H1 (cell line): ENCODE measurements at regions not wholly inside any gene's neighbourhood (a gene's known extent, or its start where the extent isn't known, plus 50 kb on each side); places are given as distances from the start of the nearest gene placed in this dataset.

Source experiments
- CTCF ChIA-PET: fragments of 300-600 bp; sonication (Branson Sonifier 250); formaldehyde crosslinking; loops from one replicate; lab custom pipeline; 2021; ENCODE audit not compliant: partially characterized antibody; lab: Charles Lee
- POLR2A ChIA-PET: fragments of 300-600 bp; sonication (Branson Sonifier 250); formaldehyde crosslinking; loops from one replicate; lab custom pipeline; 2021; ENCODE audit warnings: inconsistent platforms; ENCODE audit not compliant: partially characterized antibody; lab: Charles Lee
- DNase-seq, 2 experiments: peaks; one replicate each; pipeline versions ENCODE4 v3.0.0 to v3.0.0-alpha.2; 2010 to 2022; ENCODE audit warnings: low spot score in 2 of 2, low read depth in 1 of 2, mixed read lengths in 1 of 2
- FAIRE-seq: peaks from 2 replicates; lab custom pipeline; 2011; peaks lifted over from hg19 to GRCh38; lab: Jason Lieb, UNC
- H2AFZ ChIP-seq: 2 replicates; pipeline ENCODE4 v1.8.1; 2012; ENCODE audit warnings: low read length, inconsistent platforms
- H2AK5ac ChIP-seq: 2 replicates; pipeline ENCODE4 v1.6.1; 2013; ENCODE audit warnings: low read depth, low read length
- H2BK120ac ChIP-seq: replicated peaks from 2 replicates; pipeline ENCODE3; 2013; ENCODE audit warnings: low read depth, low read length, inconsistent platforms
- H2BK12ac ChIP-seq: 2 replicates; pipeline ENCODE4 v1.6.1; 2013; ENCODE audit warnings: low read depth, low read length
- H2BK15ac ChIP-seq: 2 replicates; pipeline ENCODE4 v1.6.1; 2013; ENCODE audit warnings: low read length
- H2BK20ac ChIP-seq: 2 replicates; pipeline ENCODE4 v1.6.1; 2013; ENCODE audit warnings: low read length
- H2BK5ac ChIP-seq: 2 replicates; pipeline ENCODE4 v1.6.1; 2013; ENCODE audit warnings: low read depth, low read length
- H3K14ac ChIP-seq: 2 replicates; pipeline ENCODE4 v1.6.1; 2013; ENCODE audit warnings: inconsistent platforms; ENCODE audit not compliant: insufficient read length
- H3K18ac ChIP-seq: 2 replicates; pipeline ENCODE4 v1.6.1; 2013; ENCODE audit warnings: low read length; ENCODE audit errors: extremely low read depth
- H3K23ac ChIP-seq: 2 replicates; pipeline ENCODE4 v1.6.1; 2013; ENCODE audit warnings: inconsistent platforms; ENCODE audit not compliant: insufficient read length
- H3K23me2 ChIP-seq: 2 replicates; pipeline ENCODE4 v1.6.1; 2013; ENCODE audit warnings: low read depth, low read length
- H3K27ac ChIP-seq: 2 replicates; pipeline ENCODE4 v1.6.1; 2011; ENCODE audit warnings: low read depth, low read length, inconsistent platforms
- H3K27me3 ChIP-seq, 4 experiments: replicated peaks in 1 of 4; 1 replicate in 1 of 4; 2 replicates in 3 of 4; pipeline versions ENCODE4 v1.6.1 to v1.8.1; 2011 to 2013; ENCODE audit warnings: low read length in 3 of 4, mild to moderate bottlenecking in 3 of 4, inconsistent platforms in 2 of 4, mixed read lengths in 2 of 4, moderate library complexity in 1 of 4; ENCODE audit not compliant: control insufficient read depth in 3 of 4, insufficient read depth in 3 of 4; ENCODE audit errors: extremely low read depth in 1 of 4
- H3K36me3 ChIP-seq, 4 experiments: 2 replicates each; pipeline versions ENCODE4 v1.6.1 to v1.8.1; 2011 to 2013; ENCODE audit warnings: mild to moderate bottlenecking in 4 of 4, low read length in 3 of 4, moderate library complexity in 2 of 4, control low read depth in 1 of 4, inconsistent platforms in 1 of 4; ENCODE audit not compliant: insufficient read depth in 4 of 4, control insufficient read depth in 2 of 4
- H3K4ac ChIP-seq: replicated peaks from 2 replicates; pipeline ENCODE3; 2013; ENCODE audit warnings: low read length, low read depth, mixed read lengths, inconsistent platforms; ENCODE audit not compliant: insufficient read length
- H3K4me1 ChIP-seq, 4 experiments: replicated peaks in 1 of 4; 1 replicate in 1 of 4; 2 replicates in 3 of 4; pipeline versions ENCODE4 v1.6.1 to v1.8.1; 2011 to 2013; ENCODE audit warnings: low read length in 3 of 4, inconsistent platforms in 2 of 4, mixed read lengths in 1 of 4; ENCODE audit not compliant: insufficient read depth in 4 of 4, control insufficient read depth in 3 of 4
- H3K4me2 ChIP-seq, 2 experiments: 2 replicates each; pipeline versions ENCODE4 v1.6.1 to v1.8.1; 2011 to 2013; ENCODE audit warnings: low read depth in 2 of 2, low read length in 2 of 2, control low read depth in 1 of 2, inconsistent platforms in 1 of 2, mild to moderate bottlenecking in 1 of 2; ENCODE audit not compliant: insufficient read depth in 1 of 2
- H3K4me3 ChIP-seq, 4 experiments: fragments of 200-600, 300-600 bp in 1 of 4; sonication (generic), shearing (Covaris generic), sonication (Bioruptor Twin) in 1 of 4; 2 replicates each; pipeline versions ENCODE4 v1.5.1 to v1.8.1; 2011 to 2016; ENCODE audit warnings: low read length in 4 of 4, low read depth in 3 of 4, control low read depth in 2 of 4, inconsistent platforms in 2 of 4, mild to moderate bottlenecking in 2 of 4, mixed read lengths in 1 of 4, moderate library complexity in 1 of 4; ENCODE audit not compliant: insufficient read depth in 2 of 4; ENCODE audit errors: extremely low read depth in 1 of 4
- H3K56ac ChIP-seq: replicated peaks from 2 replicates; pipeline ENCODE3; 2013; ENCODE audit warnings: low read depth, mild to moderate bottlenecking, mixed read lengths, low read length, inconsistent platforms; ENCODE audit not compliant: insufficient read length
- H3K79me1 ChIP-seq: 2 replicates; pipeline ENCODE4 v1.6.1; 2013; ENCODE audit warnings: low read depth, low read length, control low read depth
- H3K79me2 ChIP-seq, 2 experiments: 2 replicates each; pipeline versions ENCODE4 v1.6.1 to v1.8.1; 2012 to 2013; ENCODE audit warnings: low read length in 2 of 2, mild to moderate bottlenecking in 2 of 2, inconsistent platforms in 1 of 2; ENCODE audit not compliant: insufficient read depth in 2 of 2, control insufficient read depth in 1 of 2
- H3K9ac ChIP-seq, 4 experiments: replicated peaks in 1 of 4; 1 replicate in 1 of 4; 2 replicates in 3 of 4; pipeline versions ENCODE4 v1.6.1 to v1.8.1; 2011 to 2013; ENCODE audit warnings: low read depth in 3 of 4, low read length in 3 of 4, control low read depth in 2 of 4, mild to moderate bottlenecking in 2 of 4, moderate library complexity in 2 of 4, inconsistent platforms in 1 of 4; ENCODE audit errors: extremely low read depth in 1 of 4
- H3K9me3 ChIP-seq, 2 experiments: 2 replicates each; pipeline versions ENCODE4 v1.6.1 to v1.8.1; 2012 to 2013; ENCODE audit warnings: mild to moderate bottlenecking in 2 of 2, moderate library complexity in 2 of 2, control low read depth in 1 of 2, inconsistent platforms in 1 of 2, low read depth in 1 of 2, low read length in 1 of 2, mixed read lengths in 1 of 2; ENCODE audit not compliant: insufficient read depth in 2 of 2
- H4K20me1 ChIP-seq, 2 experiments: replicated peaks in 1 of 2; 2 replicates each; pipeline versions ENCODE3 to v1.8.1; 2011 to 2013; ENCODE audit warnings: inconsistent platforms in 2 of 2, low read length in 2 of 2, mild to moderate bottlenecking in 1 of 2; ENCODE audit not compliant: insufficient read depth in 2 of 2, control insufficient read depth in 1 of 2
- H4K5ac ChIP-seq: 2 replicates; pipeline ENCODE4 v1.6.1; 2013; ENCODE audit warnings: low read length, low read depth, mixed read lengths, inconsistent platforms; ENCODE audit not compliant: insufficient read length
- H4K8ac ChIP-seq: 2 replicates; pipeline ENCODE4 v1.8.0; 2013; ENCODE audit warnings: mild to moderate bottlenecking, moderate library complexity, low read length, inconsistent platforms; ENCODE audit not compliant: insufficient read depth; ENCODE audit errors: extremely low read depth
- H4K91ac ChIP-seq: replicated peaks from 2 replicates; pipeline ENCODE3; 2013; ENCODE audit warnings: low read length, mixed read lengths, inconsistent platforms; ENCODE audit not compliant: insufficient read length
- BCL11A ChIP-seq, 2 experiments: IDR thresholded peaks; one replicate each; pipeline ENCODE4 v1.6.1; 2011; ENCODE audit warnings: low read depth in 2 of 2, low read length in 2 of 2, mild to moderate bottlenecking in 2 of 2
- CHD1 ChIP-seq: IDR thresholded peaks from 2 replicates; pipeline ENCODE4 v1.6.1; 2012; ENCODE audit warnings: low read depth, low read length, improper control_type of control experiment
- EGR1 ChIP-seq: IDR thresholded peaks from 2 replicates; pipeline ENCODE4 v1.6.1; 2011; ENCODE audit warnings: low read depth, low read length, borderline replicate concordance
- GTF2F1 ChIP-seq: IDR thresholded peaks from 2 replicates; pipeline ENCODE4 v1.6.1; 2012; ENCODE audit warnings: low read depth, low read length, improper control_type of control experiment, borderline replicate concordance
- POLR2A ChIP-seq, 2 experiments: IDR thresholded peaks; 1 replicate in 1 of 2; 2 replicates in 1 of 2; pipeline ENCODE4 v1.6.1; 2011; ENCODE audit warnings: low read depth in 2 of 2, low read length in 2 of 2, mild to moderate bottlenecking in 2 of 2; ENCODE audit errors: control extremely low read depth in 1 of 2
- RAD21 ChIP-seq, 2 experiments: IDR thresholded peaks in 1 of 2; conservative IDR thresholded peaks in 1 of 2; 2 replicates each; pipeline ENCODE4 v1.6.1; 2011; ENCODE audit warnings: low read depth in 2 of 2, low read length in 2 of 2, improper control_type of control experiment in 1 of 2, inconsistent platforms in 1 of 2, mild to moderate bottlenecking in 1 of 2, moderate library complexity in 1 of 2
- RFX5 ChIP-seq: IDR thresholded peaks from 2 replicates; pipeline ENCODE4 v1.6.1; 2011; ENCODE audit warnings: low read depth, low read length, improper control_type of control experiment, borderline replicate concordance
- SIN3A ChIP-seq, 2 experiments: IDR thresholded peaks in 1 of 2; conservative IDR thresholded peaks in 1 of 2; 2 replicates each; pipeline ENCODE4 v1.6.1; 2011 to 2012; ENCODE audit warnings: low read length in 2 of 2, improper control_type of control experiment in 1 of 2, low read depth in 1 of 2, mild to moderate bottlenecking in 1 of 2
- SP1 ChIP-seq: IDR thresholded peaks from 2 replicates; pipeline ENCODE4 v1.6.1; 2011; ENCODE audit warnings: low read depth, low read length
- SP2 ChIP-seq: IDR thresholded peaks from 2 replicates; pipeline ENCODE4 v1.6.1; 2012; ENCODE audit warnings: mild to moderate bottlenecking, low read length, inconsistent platforms
- YY1 ChIP-seq: IDR thresholded peaks from 2 replicates; pipeline ENCODE4 v1.6.1; 2011; ENCODE audit warnings: low read depth, mild to moderate bottlenecking, low read length
- WGBS, 2 experiments: shearing (Covaris generic) in 1 of 2; methylation state at CpG; one replicate each; pipeline versions ENCODE4 v1.1.6 to v1.1.7; 2013 to 2015; ENCODE audit warnings: low lambda C conversion rate in 2 of 2, mixed read lengths in 2 of 2, inconsistent platforms in 1 of 2, low coverage in 1 of 2, missing lambda C conversion rate in 1 of 2; ENCODE audit not compliant: insufficient replicate concordance in 2 of 2, insufficient coverage in 1 of 2, insufficient read length in 1 of 2; ENCODE audit errors: extremely low coverage in 1 of 2, missing lambda C conversion rate in 1 of 2; 5-methylcytosine and 5-hydroxymethylcytosine counted together

DNA sequence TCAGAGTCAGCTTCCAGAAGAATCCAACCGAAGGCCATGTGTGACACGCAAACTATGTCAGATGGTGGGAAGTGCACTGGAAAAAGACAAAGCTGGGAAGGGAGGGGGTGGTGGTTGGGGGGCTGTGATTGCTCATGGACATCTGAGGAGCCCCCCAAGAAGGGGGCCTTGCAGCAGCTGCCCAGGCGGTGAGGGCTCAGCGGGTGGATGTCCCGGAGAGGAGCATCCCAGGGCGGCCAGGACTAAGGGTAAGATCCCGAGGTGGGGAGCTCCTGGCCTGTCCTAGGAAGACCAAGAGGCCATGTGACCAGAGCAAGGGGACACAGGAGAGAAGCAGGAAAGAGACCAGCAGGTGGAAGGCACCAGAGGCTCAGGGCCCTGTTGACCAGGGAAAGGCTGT lies 299.5 kb downstream of the PREX1 start:
- Histone ChIP-seq H2BK120ac (no peak overlapping the region), H3K36me3 (no peaks in the 10 kb centered on the region), H4K20me1 (no peaks in the 10 kb centered on the region), H2BK5ac (no peak overlapping the region), H2AFZ (no peak overlapping the region), H3K79me1 (no peaks in the 10 kb centered on the region), H2BK12ac (no peak overlapping the region), H3K56ac (no peak overlapping the region), H3K4ac (no peak overlapping the region), H3K9me3 (no peaks in the 10 kb centered on the region), H3K27me3 (no peaks in the 10 kb centered on the region; a peak in 1 of 7 replicates), H2BK15ac (no peak overlapping the region), H3K4me1 (no peaks in the 10 kb centered on the region), H3K4me2 (no peak overlapping the region), H3K18ac (no peak overlapping the region), H4K91ac (no peak overlapping the region), H3K9ac (no peak overlapping the region), H3K79me2 (no peaks in the 10 kb centered on the region), H3K4me3 (no peak overlapping the region), H2AK5ac (no peak overlapping the region), H3K23me2 (no peaks in the 10 kb centered on the region), H2BK20ac (no peak overlapping the region), H4K5ac (no peak overlapping the region), H4K8ac (no peak overlapping the region), H3K14ac (no peak overlapping the region), H3K27ac (no peak overlapping the region), H3K23ac (no peak overlapping the region)
- POLR2A ChIA-PET, result no interaction called here
- WGBS, 2 experiments, result 100% methylated on average over 7 of the region's 7 CpGs; no CpG with 5 or more reads in 1 of the 2 experiments
- DNase-seq (peak in 1 of 2 experiments; percentile 6), FAIRE-seq (no peak)
- CTCF ChIA-PET, result interaction anchor here (1.0 to 3.5 kb wide), 2 partner anchors 92 to 118 kb away, joined by 4 to 11 read pairs; no protein-coding TSS in a partner anchor
- no peak for TF ChIP-seq POLR2A (IDR thresholded peaks at IDR 0.05; ENCODE audit: control extremely low read depth in 1 of 2, low read depth in 2 of 2, low read length in 2 of 2)
- TF ChIP-seq CHD1, result no peak
- TF ChIP-seq BCL11A (IDR thresholded peaks at IDR 0.05; ENCODE audit: low read depth in 2 of 2, low read length in 2 of 2), result no peak
- no peak for TF ChIP-seq SIN3A (conservative IDR thresholded peaks at IDR 0.05 in 1 of 2, IDR thresholded peaks at IDR 0.05 in 1 of 2; ENCODE audit: low read depth in 1 of 2, low read length in 2 of 2)
- no peak for TF ChIP-seq EGR1
- TF ChIP-seq GTF2F1, result no peak
- TF ChIP-seq RFX5, result no peak
- no peak for TF ChIP-seq YY1
- TF ChIP-seq RAD21 (IDR thresholded peaks at IDR 0.05 in 1 of 2, conservative IDR thresholded peaks at IDR 0.05 in 1 of 2; ENCODE audit: low read depth in 2 of 2, low read length in 2 of 2), result no peak
- TF ChIP-seq SP1, result no peak
- TF ChIP-seq SP2, result no peak
